ENCODE measurements at regions not wholly inside any gene's neighbourhood (a gene's known extent, or its start where the extent isn't known, plus 50 kb on each side); places are given as distances from the start of the nearest gene placed in this dataset.

- TF ChIP-seq POLR2A (IDR thresholded peaks at IDR 0.05) (no peak), CTCF (IDR thresholded peaks at IDR 0.05) (no peak)
Observed at GRCh38 chr6:37114612-37115011, 55.3 kb upstream of the PIM1 start.
